Right ventricle myocardium inferior (tissue), 1 donor: ENCODE measurements at regions not wholly inside any gene's neighbourhood (a gene's known extent, or its start where the extent isn't known, plus 50 kb on each side); places are given as distances from the start of the nearest gene placed in this dataset.
"Not testable (repeated sequence)": the region's sequence is repeated elsewhere in the genome, so short reads cannot be mapped to it uniquely, and the experiment has no call there.

ENCODE experiments used
- ATAC-seq: fragments of 200-7000 bp; cut with Tn5 transposase; one replicate; pipeline ENCODE4 v1.9.1; 2020; ENCODE audit warnings: mild to moderate bottlenecking, moderate library complexity
- DNase-seq: peaks from one replicate; pipeline ENCODE4 v3.0.0; 2021; ENCODE audit errors: missing footprints
- intact Hi-C: fragments of 100-400 bp; cut with DNase I; formaldehyde crosslinking; loops from one replicate; pipeline ENCODE4 v1.11.0; 2022
- donor health status: DM: no; HTN: yes; CAD: no; lungs with severe emphysema.

DNA sequence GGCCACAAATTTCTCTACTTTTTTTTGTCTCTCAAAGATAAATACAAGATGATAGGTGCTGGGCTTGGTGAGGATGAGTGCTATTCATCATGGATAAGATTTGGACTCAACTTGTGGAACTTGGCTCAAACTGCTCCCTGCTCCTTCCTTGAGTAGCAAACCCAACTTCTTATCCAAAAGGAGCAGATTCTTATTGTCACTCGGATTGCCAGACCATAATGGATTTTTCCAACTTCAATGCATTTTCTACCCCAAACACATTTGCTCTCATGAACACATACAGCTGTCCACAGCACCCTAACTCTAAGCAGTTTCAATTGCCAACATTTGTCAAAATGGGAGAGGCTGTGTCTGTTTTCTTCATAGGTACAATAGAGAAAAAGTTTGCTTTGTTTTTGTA is 99.5 kb upstream of the APCDD1 start:
- DNase-seq (no peak), ATAC-seq (no peak)
- intact Hi-C loops, result no loop called here

DNA sequence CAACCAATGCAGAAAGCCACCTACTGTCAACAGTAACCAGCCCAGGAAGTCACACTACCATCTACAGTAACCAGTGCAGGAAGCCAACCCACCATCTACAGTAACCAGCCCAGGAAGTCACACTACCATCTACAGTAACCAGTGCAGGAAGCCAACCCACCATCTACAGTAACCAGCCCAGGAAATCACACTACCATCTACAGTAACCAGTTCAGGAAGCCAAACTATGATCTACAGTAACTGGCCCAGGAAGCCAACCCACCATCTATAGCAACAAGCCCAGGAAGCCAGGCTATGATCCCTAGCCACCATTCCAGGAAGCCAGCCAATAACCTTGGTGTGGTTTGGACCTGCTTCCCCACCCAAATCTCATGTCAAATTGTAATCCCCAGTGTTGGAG is 97.4 kb upstream of the APCDD1 start:
- intact Hi-C loops, ATAC-seq, DNase-seq: not testable (repeated sequence)

DNA sequence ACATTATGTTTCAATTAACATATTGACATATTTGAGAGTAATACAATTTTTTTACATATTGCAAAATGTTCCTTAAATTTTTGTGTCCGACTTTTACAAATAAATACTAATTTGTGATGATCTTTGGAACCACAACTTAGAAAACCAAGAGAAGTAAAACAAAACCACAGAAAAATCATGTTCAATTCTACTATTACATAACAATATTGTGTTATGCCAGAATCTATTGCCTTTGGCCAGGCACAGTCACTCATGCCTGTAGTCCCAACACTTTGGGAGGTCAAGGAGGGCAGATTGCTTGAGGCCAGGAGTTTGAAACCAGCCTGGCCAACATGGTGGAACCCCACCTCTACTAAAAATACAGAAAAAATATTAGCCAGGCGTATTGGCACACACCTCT is 92.8 kb upstream of the APCDD1 start:
- intact Hi-C loops, result no loop called here
- ATAC-seq, result no peak
- DNase-seq, result no peak

DNA sequence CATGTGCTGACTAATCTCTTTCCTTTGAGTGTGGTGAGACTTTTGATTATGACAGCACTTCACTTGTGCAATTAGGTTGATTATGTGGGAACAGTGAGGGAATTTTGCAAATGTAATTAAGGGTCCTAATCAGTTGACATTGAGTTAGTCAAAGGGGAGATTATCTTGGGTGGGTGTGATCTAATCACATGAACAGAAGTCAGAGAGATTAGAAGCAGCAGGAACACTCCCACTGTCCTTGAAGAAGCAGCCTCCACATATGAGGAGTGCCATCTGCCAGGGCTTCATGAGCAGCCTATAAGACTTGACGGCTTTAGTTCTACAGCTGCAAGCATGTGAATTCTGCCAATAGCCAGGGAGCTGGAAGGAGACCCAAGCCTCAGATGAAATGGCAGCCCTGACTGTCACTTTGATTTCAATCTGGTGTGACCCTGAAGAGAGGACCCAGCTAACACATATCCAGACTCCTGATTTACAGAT is 89.4 kb upstream of the APCDD1 start:
- intact Hi-C loops, result no loop called here
- no peak for DNase-seq
- ATAC-seq, result no peak

DNA sequence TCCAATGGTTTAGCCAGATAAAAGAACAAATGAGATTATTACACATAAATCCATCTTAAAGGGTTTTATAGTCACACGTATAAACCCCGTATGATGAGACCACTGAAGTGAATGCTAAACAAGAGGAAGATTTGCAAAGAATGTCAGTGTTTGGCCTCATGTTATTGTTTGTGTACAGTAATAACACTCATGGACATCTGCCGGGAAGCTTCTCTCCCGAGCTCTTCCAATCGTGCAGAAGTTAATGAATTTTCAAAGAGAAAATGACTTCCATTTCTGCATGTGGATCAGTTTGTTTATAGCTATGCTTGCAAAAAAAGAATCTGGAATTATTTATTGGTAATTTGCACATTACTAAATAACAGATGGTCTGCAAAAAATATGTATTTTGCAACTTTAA is 88.5 kb upstream of the APCDD1 start:
- DNase-seq (no peak), ATAC-seq (no peak)
- intact Hi-C loops, result no loop called here

DNA sequence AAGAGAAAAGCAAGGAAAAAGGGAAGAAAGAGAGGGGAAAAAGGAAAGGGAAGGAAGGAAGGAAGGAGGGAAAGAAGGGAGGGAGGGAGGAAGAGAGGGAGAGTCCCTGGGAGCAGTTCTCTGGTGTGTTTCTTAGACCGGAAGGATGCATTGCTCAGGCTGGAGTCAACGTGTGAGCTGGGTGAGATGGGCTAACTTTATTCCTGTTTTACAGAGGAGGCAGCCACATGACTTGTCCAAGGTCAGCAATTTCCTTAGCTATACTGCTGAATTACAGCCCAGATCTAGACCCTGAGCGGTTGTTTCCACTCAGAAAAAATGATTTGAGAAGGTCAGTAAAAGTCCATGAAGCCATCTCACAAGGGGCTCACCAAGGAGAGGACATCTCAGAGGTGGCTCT is 86.6 kb upstream of the APCDD1 start:
- ATAC-seq (no peak), DNase-seq (no peak)

DNA sequence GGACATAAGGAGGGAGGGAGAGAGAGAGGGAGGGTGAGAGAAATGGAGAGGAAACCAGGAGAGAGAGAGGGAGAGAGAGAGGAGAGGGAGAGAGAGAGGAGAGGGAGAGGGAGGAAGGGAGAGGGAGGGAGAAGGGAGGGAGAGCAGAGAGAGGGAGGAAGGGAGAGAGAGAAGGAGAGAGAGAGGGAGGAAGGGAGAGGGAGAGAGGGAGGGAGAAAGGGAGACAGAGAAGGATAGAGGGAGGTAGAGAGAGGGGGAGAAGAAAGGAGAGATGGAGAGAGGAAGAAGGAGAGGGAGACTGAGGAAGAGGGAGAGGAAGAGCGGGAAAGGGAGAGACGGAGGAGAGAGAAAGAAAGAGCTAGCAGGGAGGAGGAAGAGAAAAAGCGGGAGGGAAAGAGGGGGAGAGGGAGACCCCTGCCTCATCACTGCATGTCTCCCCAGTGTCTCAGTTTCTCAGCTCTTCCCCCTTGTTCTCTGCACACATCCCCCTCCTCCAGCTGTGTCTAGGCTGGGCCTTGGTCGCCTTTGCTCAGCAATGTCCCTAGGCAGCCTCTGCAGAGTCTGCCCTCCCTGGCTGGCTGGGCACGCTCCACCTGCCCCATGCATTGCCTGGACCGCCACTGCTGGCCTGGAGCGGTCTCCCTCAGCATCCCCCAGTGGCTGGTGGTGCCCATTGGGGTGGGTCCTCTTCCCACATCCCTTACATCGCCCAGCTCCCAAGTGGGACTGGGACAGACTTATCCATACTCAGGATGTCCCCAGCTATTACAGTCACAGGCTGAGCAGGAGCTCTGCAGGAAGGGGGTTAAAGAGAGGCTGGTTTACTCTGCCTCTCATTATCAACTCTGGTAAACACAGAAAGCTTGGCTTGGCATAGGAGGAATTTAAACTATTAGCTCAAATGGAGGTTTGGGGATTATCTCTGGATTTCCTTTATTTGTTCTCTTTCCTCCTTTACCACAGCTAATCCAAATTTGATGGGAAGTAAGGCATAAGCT is 85.7 kb upstream of the APCDD1 start:
- ATAC-seq, result no peak
- DNase-seq, result no peak
- intact Hi-C loops, result no loop called here

More for the DNA sequence above, 86.6 kb upstream of the APCDD1 start:
- intact Hi-C loops, result no loop called here

DNA sequence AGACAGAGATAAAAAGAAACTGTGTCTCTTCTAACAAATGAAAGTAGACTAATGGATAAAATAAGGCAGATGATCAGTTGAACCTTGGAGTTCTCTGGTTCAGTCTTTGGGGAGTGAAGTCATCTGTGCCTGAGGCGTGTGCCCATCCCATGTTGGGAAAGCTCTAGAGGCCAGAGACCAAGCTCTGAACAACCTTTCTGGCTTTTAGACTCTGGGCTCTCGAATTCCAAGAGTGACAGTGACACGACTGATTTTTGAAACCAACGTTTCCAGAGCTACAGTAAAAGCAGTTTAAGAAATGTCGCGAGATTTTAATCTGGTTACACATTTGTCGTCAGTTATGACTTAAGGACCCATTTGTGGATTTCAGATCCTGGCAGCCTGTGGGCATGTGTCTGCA is 83.7 kb upstream of the APCDD1 start:
- DNase-seq (no peak), ATAC-seq (no peak)
- intact Hi-C loops, result no loop called here

DNA sequence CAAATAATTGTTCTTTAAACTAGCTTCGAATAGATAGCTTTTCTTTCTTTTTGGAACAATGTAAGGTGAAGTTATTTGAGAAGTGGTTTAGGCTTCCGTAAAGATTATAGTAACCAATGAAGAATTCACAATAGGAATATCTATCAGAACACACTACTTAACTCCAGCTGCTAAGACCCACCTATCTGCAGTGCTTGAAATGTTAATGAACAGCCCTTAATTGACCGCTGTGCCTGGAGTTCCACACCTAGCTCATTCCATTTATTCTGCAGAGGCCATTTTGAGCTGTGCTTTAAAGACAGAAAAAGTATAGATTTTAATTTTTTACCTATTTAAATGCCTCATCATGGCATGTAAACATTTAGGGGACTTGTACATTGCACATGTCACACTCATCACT is 83.3 kb upstream of the APCDD1 start:
- intact Hi-C loops, result no loop called here
- DNase-seq, result no peak
- no peak for ATAC-seq

DNA sequence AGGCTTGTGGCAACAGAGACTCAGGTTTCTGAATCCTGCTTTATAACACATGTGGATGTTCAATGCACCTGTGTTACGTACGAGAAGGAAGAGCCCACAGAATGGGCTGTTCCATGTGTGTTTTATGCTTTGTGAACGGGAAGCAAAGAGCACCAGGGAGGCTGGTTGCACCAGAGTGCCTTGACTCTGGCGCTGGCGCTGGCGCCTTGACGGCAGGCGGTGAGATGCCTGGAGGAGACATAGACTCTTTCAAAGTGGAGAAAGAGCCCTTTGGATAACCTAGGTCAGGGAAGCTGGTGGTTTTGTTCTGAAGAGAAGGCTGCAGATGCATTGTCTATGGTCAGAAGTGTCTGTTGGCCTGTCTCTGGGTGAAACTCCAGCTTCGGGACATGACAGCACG is 80.2 kb upstream of the APCDD1 start:
- intact Hi-C loops, result no loop called here
- DNase-seq, result no peak
- no peak for ATAC-seq

DNA sequence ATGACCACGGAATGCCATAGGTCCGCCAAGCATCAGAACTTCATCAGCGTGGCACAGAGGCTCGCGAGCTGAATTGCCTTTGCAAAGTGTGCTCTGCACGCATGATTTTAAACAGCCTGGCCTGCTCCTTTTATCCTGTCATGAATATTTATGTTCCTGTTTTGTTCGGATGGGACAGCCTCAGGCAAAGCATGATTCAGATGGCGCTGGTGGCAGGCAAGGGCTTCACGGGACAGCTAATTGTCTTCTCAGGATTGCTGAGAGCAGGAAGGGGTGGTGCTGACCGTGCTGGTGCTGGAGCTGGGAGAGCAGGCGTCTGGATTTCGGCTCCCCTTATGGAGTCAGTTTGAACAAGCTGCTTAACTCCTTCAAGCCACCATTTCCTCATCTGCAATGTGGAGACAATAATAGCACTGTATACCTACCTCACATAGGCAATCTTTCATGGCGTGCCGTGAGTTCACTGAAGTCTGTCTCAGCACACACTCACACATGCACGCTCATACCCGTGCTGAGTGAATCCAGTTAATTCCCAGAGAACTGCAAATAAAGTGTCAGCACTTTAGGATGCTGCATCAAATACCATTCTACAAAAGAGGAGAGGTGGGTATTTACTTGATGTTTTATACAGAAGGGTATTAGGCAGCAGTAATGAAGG is 79.7 kb upstream of the APCDD1 start:
- no peak for DNase-seq
- no peak for ATAC-seq

DNA sequence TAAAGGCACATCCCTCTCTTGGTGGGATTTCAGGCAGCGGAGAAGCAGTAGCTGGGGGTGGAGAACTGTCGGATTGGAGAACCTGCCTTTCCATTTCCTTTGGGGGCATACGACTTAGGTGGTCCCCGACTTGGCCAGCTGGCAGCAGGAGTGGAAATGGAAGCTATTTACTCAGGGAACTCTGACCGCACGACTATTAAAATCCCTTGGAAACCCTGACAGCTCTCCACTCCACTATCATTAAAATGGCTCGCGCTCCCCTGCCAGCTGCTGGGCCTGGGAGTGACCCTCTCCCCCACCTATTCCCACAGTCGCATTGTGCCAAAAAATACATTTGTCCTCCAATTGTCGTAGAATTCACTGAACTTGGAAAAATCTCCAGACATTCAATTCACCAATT is 77.7 kb upstream of the APCDD1 start:
- ATAC-seq (peak; percentile 77), DNase-seq (peak; percentile 70)
- intact Hi-C loops, result no loop called here

More for the DNA sequence above, 79.7 kb upstream of the APCDD1 start:
- intact Hi-C loops, result no loop called here

DNA sequence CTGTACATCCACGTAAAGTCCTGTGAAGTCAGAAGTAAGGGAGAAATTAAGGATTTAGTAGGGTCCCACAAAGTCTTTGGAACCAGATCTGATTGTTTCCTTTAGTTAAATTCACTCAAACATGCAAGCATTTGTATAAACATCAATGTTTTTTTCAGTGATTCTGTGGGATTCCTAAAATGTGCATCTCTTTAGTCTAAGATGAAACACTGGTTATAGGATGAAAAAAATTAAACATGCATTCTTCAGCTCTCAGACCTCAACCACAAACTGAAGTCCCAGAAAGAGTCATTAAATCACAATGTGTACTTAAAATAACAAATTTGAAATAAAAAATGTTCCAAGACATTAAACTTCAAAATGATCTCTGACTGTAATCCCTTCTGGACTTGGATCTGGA is 76.5 kb upstream of the APCDD1 start:
- DNase-seq (no peak), ATAC-seq (no peak)
- intact Hi-C loops, result no loop called here

DNA sequence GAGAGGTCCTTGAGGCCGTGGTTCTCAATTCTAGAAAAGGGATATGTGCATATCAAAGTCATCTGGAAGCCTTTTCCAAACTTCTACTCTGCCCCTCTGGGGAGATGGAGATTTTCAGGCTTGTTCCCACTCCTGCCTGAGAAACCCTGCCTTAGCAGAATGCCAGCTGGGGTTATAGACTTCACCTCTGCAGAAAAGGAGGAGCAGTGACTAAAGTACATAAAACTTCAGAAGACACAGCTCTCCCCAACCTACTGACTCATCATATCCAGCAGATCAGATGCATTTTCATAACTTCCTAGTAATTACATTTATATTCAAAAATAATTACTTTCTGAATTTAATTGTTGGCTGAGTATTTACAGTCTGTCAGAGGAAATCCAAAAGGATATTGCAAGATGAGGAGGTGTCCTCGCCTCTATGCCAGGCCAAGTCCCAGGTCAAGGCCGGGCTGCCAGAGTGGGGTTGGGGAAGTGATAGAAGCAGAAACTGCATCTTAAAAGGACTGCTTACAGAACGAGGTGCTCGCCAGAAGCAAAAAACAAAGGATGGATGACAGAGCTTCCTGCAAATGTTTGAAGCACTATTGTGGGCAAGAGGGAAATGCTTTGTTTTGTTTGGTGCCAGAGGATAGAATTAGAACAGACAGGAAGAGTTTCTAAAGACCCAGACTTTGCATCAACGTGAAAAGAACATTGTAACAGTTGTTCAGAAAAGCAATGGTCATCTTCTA is 75.6 kb upstream of the APCDD1 start:
- ATAC-seq, result no peak
- no peak for DNase-seq
- intact Hi-C loops, result no loop called here

DNA sequence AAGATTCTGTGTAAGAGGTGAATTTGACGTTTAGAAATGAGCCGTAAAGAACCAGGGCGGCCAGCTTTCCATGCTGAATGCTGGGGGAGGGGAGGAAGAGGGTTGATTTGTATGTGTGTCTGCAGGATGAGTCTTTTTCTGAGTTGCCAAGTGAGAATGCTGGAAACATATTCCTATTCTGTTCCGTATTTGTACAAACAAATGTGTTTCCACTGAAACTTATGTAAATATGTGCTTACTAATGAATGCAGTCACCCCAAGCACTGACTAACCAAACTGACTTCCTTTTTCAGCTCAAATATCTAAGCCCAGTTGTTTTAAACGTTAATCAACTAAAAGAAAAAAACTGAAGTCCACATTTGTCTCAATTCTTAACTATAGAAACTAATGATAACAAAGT is 74.9 kb upstream of the APCDD1 start:
- no peak for DNase-seq
- ATAC-seq, result no peak
- intact Hi-C loops, result no loop called here

DNA sequence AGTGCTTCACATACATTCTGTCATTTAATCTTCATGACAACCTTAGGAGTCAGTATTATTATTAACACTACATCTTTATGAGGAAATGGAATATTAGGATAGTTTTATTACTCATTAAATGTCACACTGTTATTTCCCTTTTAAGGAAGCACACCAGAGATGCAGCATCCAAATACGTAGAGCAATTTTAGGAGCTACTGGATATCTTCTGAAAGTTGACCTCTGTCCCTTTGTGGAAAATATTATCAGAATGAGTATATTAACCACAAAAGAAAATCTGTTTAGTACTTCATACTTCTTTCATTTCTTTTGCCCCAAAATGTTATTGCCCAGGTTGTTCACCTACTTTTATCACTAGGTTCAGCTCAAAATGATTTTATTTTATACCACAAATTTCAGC is 72.9 kb upstream of the APCDD1 start:
- no peak for ATAC-seq
- intact Hi-C loops, result no loop called here
- DNase-seq, result no peak

DNA sequence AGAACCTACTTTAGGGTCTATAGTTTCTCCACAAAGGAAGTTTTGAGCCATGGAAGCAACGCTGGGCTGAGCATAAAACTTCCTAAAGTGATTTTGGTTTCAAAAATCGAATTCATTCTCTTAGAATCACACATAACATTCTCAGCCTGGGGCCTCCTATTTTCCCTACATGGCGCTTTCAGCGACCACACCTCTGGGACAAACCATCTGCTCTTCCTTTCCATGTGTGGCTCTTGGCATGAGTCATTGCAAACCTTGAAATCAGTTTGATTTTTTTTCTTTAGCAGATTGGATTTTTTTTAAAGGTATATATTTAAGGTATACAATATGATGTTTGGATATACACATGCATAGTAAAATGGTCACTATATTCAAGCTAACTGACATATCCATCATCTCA is 72.5 kb upstream of the APCDD1 start:
- ATAC-seq, result no peak
- intact Hi-C loops, result no loop called here

DNA sequence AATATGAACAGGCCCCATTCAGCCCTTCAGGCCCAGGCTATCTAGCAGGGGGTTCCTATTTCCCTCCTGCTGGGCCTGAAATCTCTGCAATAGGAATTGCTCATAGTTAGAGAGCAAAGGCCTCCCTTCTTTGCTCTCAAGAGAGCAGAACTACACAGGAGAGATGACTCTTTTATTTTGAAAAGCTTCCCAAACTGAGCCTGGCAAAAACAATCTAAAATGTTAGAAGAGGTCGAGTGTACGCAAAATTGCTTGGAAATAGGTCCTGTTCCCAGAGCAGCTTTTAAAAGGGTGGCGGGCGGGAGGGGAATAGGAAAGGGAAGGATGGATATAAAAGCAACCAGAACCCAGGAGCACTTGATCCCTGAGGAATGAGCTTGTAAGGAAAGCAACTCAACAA is 68.4 kb upstream of the APCDD1 start:
- ATAC-seq (peak; percentile 78), DNase-seq (no peak)
- intact Hi-C loops, result no loop called here

More for the DNA sequence above, 72.5 kb upstream of the APCDD1 start:
- DNase-seq, result no peak

DNA sequence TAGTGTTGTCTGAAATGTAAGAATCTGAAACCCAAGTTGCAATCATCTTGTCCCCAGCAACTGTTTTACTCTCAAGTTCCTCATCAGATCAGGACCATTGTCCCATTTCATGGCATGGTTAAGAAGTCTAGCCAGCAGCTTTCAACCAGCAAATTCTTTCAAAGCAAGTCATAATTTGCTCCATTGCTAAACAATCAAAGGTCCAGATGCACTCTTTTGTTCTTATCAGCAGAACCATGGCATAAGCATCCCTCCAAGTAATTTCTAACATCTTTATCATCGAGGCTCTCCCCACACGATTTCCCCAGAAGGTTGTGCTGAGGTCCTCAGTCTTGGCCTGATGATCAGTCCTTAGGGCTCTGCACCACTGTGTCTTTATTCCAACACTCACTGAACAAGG is 67.5 kb upstream of the APCDD1 start:
- ATAC-seq, result no peak
- no peak for DNase-seq
- intact Hi-C loops, result no loop called here
